WTC11 (cell line): ENCODE measurements at regions not wholly inside any gene's neighbourhood (a gene's known extent, or its start where the extent isn't known, plus 50 kb on each side); places are given as distances from the start of the nearest gene placed in this dataset.

Source experiments
- ATAC-seq: fragments of 200-7000 bp; cut with Tn5 transposase; 2 replicates; pipeline ENCODE4 v1.10.0; 2021; ENCODE audit warnings: mild to moderate bottlenecking, moderate library complexity
- CTCF ChIA-PET: fragments of 300-600 bp; sonication (Branson Sonifier 250); formaldehyde crosslinking; loops from one replicate; lab custom pipeline; 2021; ENCODE audit warnings: antibody characterized with exemption; lab: Charles Lee
- POLR2A ChIA-PET: fragments of 350-600 bp; sonication (Branson Sonifier 250); formaldehyde crosslinking; loops from one replicate; lab custom pipeline; 2021; ENCODE audit warnings: antibody characterized with exemption; lab: Charles Lee
- DNase-seq: peaks from one replicate; pipeline ENCODE4 v3.0.0; 2021; ENCODE audit warnings: low spot score
- H3K27ac Mint-ChIP-seq: 2 replicates; pipeline ENCODE4 v1.8.0; 2021; ENCODE audit warnings: mixed read lengths
- H3K27me3 Mint-ChIP-seq: 2 replicates; pipeline ENCODE4 v1.8.0; 2021; ENCODE audit warnings: low read depth, mild to moderate bottlenecking, moderate library complexity, mixed read lengths
- H3K36me3 Mint-ChIP-seq: 2 replicates; pipeline ENCODE4 v1.8.0; 2021; ENCODE audit warnings: mixed read lengths
- H3K4me1 Mint-ChIP-seq: 2 replicates; pipeline ENCODE4 v1.8.0; 2022; ENCODE audit warnings: mixed read lengths
- H3K4me3 Mint-ChIP-seq: 2 replicates; pipeline ENCODE4 v1.8.0; 2021; ENCODE audit warnings: mild to moderate bottlenecking, moderate library complexity, mixed read lengths
- H3K9me3 Mint-ChIP-seq: 2 replicates; pipeline ENCODE4 v1.8.0; 2021; ENCODE audit warnings: mixed read lengths
- ARID4B ChIP-seq: sonication (generic); formaldehyde crosslinking; IDR thresholded peaks from 2 replicates; pipeline ENCODE4 v1.8.0; 2023; ENCODE audit warnings: missing genetic modification reagents, mild to moderate bottlenecking, borderline replicate concordance
- ATF1 ChIP-seq: sonication (generic); formaldehyde crosslinking; IDR thresholded peaks from 2 replicates; pipeline ENCODE4 v1.8.1; 2023; ENCODE audit warnings: mild to moderate bottlenecking, moderate library complexity, missing genetic modification reagents
- CDX4 ChIP-seq: fragments of 250-450 bp; sonication (Bioruptor Pico); IDR thresholded peaks from 2 replicates; pipeline ENCODE4 v1.9.0; 2021; ENCODE audit warnings: moderate library complexity, mild to moderate bottlenecking, inconsistent platforms, borderline replicate concordance
- CTCF ChIP-seq: fragments of 200-600 bp; IDR thresholded peaks from 2 replicates; pipeline ENCODE4 v1.8.0; 2022; ENCODE audit warnings: antibody characterized with exemption
- E2F5 ChIP-seq: sonication (generic); formaldehyde crosslinking; IDR thresholded peaks from 2 replicates; pipeline ENCODE4 v1.8.1; 2022; ENCODE audit warnings: mild to moderate bottlenecking, moderate library complexity, missing genetic modification reagents
- ETV6 ChIP-seq: sonication (generic); formaldehyde crosslinking; IDR thresholded peaks from 2 replicates; pipeline ENCODE4 v1.8.1; 2022; ENCODE audit warnings: mild to moderate bottlenecking, missing genetic modification reagents
- FOXP4 ChIP-seq: sonication (generic); formaldehyde crosslinking; IDR thresholded peaks from 2 replicates; pipeline ENCODE4 v1.8.0; 2022; ENCODE audit warnings: mild to moderate bottlenecking, missing genetic modification reagents
- GRHL2 ChIP-seq: fragments of 250-450 bp; sonication (Bioruptor Pico); IDR thresholded peaks from 2 replicates; pipeline ENCODE4 v1.8.0; 2022; ENCODE audit warnings: mild to moderate bottlenecking, moderate library complexity; ENCODE audit not compliant: insufficient replicate concordance, severe bottlenecking
- IRF1 ChIP-seq: sonication (generic); formaldehyde crosslinking; IDR thresholded peaks from 2 replicates; pipeline ENCODE4 v1.8.0; 2023; ENCODE audit warnings: missing genetic modification reagents
- JAZF1 ChIP-seq: fragments of 250-450 bp; sonication (Bioruptor Pico); IDR thresholded peaks from 2 replicates; pipeline ENCODE4 v1.9.0; 2021; ENCODE audit warnings: moderate library complexity, mild to moderate bottlenecking, inconsistent platforms
- MAX ChIP-seq: sonication (generic); formaldehyde crosslinking; IDR thresholded peaks from 2 replicates; pipeline ENCODE4 v1.8.0; 2022; ENCODE audit warnings: mild to moderate bottlenecking, missing genetic modification reagents
- PRRX2 ChIP-seq: fragments of 250-450 bp; sonication (Bioruptor Pico); IDR thresholded peaks from 2 replicates; pipeline ENCODE4 v1.8.0; 2021; ENCODE audit warnings: mild to moderate bottlenecking
- SMAD3 ChIP-seq: sonication (generic); formaldehyde crosslinking; IDR thresholded peaks from 2 replicates; pipeline ENCODE4 v1.8.0; 2022; ENCODE audit warnings: missing genetic modification reagents, mild to moderate bottlenecking, borderline replicate concordance
- SMAD4 ChIP-seq: sonication (generic); formaldehyde crosslinking; IDR thresholded peaks from 2 replicates; pipeline ENCODE4 v1.8.0; 2022; ENCODE audit warnings: mild to moderate bottlenecking, missing genetic modification reagents
- SP1 ChIP-seq: sonication (generic); formaldehyde crosslinking; conservative IDR thresholded peaks from 2 replicates; pipeline ENCODE4 v1.8.1; 2022; ENCODE audit warnings: missing genetic modification reagents
- ZNF138 ChIP-seq: sonication (generic); formaldehyde crosslinking; conservative IDR thresholded peaks from 2 replicates; pipeline ENCODE4 v1.8.1; 2022; ENCODE audit warnings: mild to moderate bottlenecking, moderate library complexity, missing genetic modification reagents

GRCh38 chr7:72490301-72490700, 78.2 kb upstream of the CALN1 start (continued):
- TF ChIP-seq SP1 = no peak
- TF ChIP-seq, all 79 proteins: peak for 0

GRCh38 chr7:72481934-72482333, 69.8 kb upstream of the CALN1 start:
- DNase-seq (no peak), ATAC-seq (no peak)
- Mint-ChIP-seq H3K27me3 (no peaks in the 10 kb centered on the region), H3K4me3 (no peak overlapping the region), H3K9me3 (peaks cover 8% of the 10 kb centered on the region), H3K4me1 (no peaks in the 10 kb centered on the region), H3K27ac (no peak overlapping the region), H3K36me3 (peaks cover 2% of the 10 kb centered on the region; the same call in 1 of the 2 replicates)
- ChIA-PET CTCF (no interaction called here), POLR2A (no interaction called here)
- no peak for TF ChIP-seq PRRX2
- no peak for TF ChIP-seq ETV6
- TF ChIP-seq CDX4 (CRISPR knock-in tag) = no peak
- no peak for TF ChIP-seq GRHL2 (CRISPR knock-in tag)
- no peak for TF ChIP-seq IRF1 (CRISPR knock-in tag)
- no peak for TF ChIP-seq MAX
- TF ChIP-seq SMAD3 = no peak

- ChIA-PET POLR2A (no interaction called here), CTCF (interaction anchor here (0.6 to 2.0 kb wide), 10 partner anchors 9 to 725 kb away, joined by 3 to 6 read pairs (median 5); no protein-coding TSS in a partner anchor)
Observed at GRCh38 chr7:72476608-72477305, 64.6 kb upstream of the CALN1 start.

GRCh38 chr7:72467237-72467636, 55.1 kb upstream of the CALN1 start:
- Mint-ChIP-seq H3K4me1 (no peaks in the 10 kb centered on the region), H3K27ac (no peak overlapping the region), H3K27me3 (no peaks in the 10 kb centered on the region), H3K36me3 (no peaks in the 10 kb centered on the region), H3K4me3 (no peak overlapping the region), H3K9me3 (no peaks in the 10 kb centered on the region; the same call in 1 of the 2 replicates)
- POLR2A ChIA-PET = interaction anchor here (0.6 kb wide), 1 partner anchor 127 kb away, joined by 4 read pairs; no protein-coding TSS in a partner anchor
- ATAC-seq = no peak; the same call in 1 of the 2 replicates
- peak; percentile 14 for DNase-seq
- CTCF ChIA-PET = interaction anchor here (0.6 to 1.4 kb wide), 5 partner anchors 8 to 715 kb away, joined by 3 to 5 read pairs (median 4); no protein-coding TSS in a partner anchor
- TF ChIP-seq ARID4B (CRISPR knock-in tag) = no peak
- no peak for TF ChIP-seq SMAD3
- TF ChIP-seq ATF1 = no peak
- no peak for TF ChIP-seq FOXP4 (CRISPR knock-in tag)

More at GRCh38 chr7:72476608-72477305, 64.6 kb upstream of the CALN1 start:
- DNase-seq = no peak
- H3K27ac Mint-ChIP-seq = no peak overlapping the region
- no peaks in the 10 kb centered on the region; the same call in 1 of the 2 replicates for H3K27me3 Mint-ChIP-seq
- no peaks in the 10 kb centered on the region for H3K4me1 Mint-ChIP-seq
- peaks cover 3% of the 10 kb centered on the region; the same call in 1 of the 2 replicates for H3K36me3 Mint-ChIP-seq
- H3K9me3 Mint-ChIP-seq = peaks cover 18% of the 10 kb centered on the region
- no peak overlapping the region for H3K4me3 Mint-ChIP-seq
- TF ChIP-seq E2F5 = no peak
- peak; percentile 27; the same call in 1 of the 2 replicates for TF ChIP-seq CTCF
- no peak for TF ChIP-seq JAZF1 (CRISPR knock-in tag)
- no peak for TF ChIP-seq SMAD4
- TF ChIP-seq ZNF138 (CRISPR knock-in tag) = no peak
- no peak for ATAC-seq
